GM12892 (cell line): ENCODE measurements at regions not wholly inside any gene's neighbourhood (a gene's known extent, or its start where the extent isn't known, plus 50 kb on each side); places are given as distances from the start of the nearest gene placed in this dataset.

ENCODE experiments used
- DNase-seq: peaks from one replicate; pipeline ENCODE4 v3.0.0; 2011; ENCODE audit not compliant: insufficient read length
- FAIRE-seq: peaks from 2 replicates; lab custom pipeline; 2011; peaks lifted over from hg19 to GRCh38; lab: Jason Lieb, UNC
- POLR2A ChIP-seq: IDR thresholded peaks from 2 replicates; pipeline ENCODE4 v1.6.1; 2011; ENCODE audit warnings: low read depth, low read length, control low read depth
- POLR2AphosphoS5 ChIP-seq: IDR thresholded peaks from 2 replicates; pipeline ENCODE4 v1.6.1; 2011; ENCODE audit warnings: low read depth, low read length, control low read depth
- TAF1 ChIP-seq: IDR thresholded peaks from 2 replicates; pipeline ENCODE4 v1.6.1; 2011; ENCODE audit warnings: low read depth, mild to moderate bottlenecking, control low read depth, low read length, borderline replicate concordance

- no peak for DNase-seq
These were observed 52.5 kb upstream of the ID3 start for GRCh38 chr1:23611601-23612327.

GRCh38 chr1:23610677-23611076 is 51.4 kb upstream of the ID3 start:
- FAIRE-seq (no peak), DNase-seq (no peak)
- TF ChIP-seq POLR2A: no peak
- no peak for TF ChIP-seq POLR2AphosphoS5
- no peak for TF ChIP-seq TAF1

More at GRCh38 chr1:23611601-23612327, 52.5 kb upstream of the ID3 start:
- TF ChIP-seq TAF1 (no peak), POLR2AphosphoS5 (no peak), POLR2A (no peak)
- FAIRE-seq: peak; percentile 90

GRCh38 chr1:23609971-23610370 is 50.7 kb upstream of the ID3 start:
- no peak for DNase-seq
- TF ChIP-seq POLR2A (no peak), POLR2AphosphoS5 (no peak), TAF1 (no peak)
- FAIRE-seq: no peak
